ENCODE measurements at regions not wholly inside any gene's neighbourhood (a gene's known extent, or its start where the extent isn't known, plus 50 kb on each side); places are given as distances from the start of the nearest gene placed in this dataset.

GRCh38 chr16:52022980-52023379 lies 524.0 kb downstream of the TOX3 start:
- no peak for DNase-seq (ENCODE audit: low read depth, low spot score)
- ChIA-PET CTCF (no interaction called here), POLR2A (no interaction called here)
- no peaks in the 10 kb centered on the region for H3K9me3 ChIP-seq (ENCODE audit: control insufficient read depth, insufficient read depth, low read length)
- H3K27ac ChIP-seq (ENCODE audit: low read depth, low read length) = no peak overlapping the region
- no peak for TF ChIP-seq CTCF (IDR thresholded peaks at IDR 0.05; ENCODE audit: low read depth, low read length)
- H3K4me3 ChIP-seq (ENCODE audit: low read depth, low read length) = no peak overlapping the region
- H3K27me3 ChIP-seq (ENCODE audit: control insufficient read depth, insufficient read depth, low read length) = no peaks in the 10 kb centered on the region

- H3K4me3 ChIP-seq (ENCODE audit: low read depth, low read length) = no peak overlapping the region
- ChIA-PET CTCF (no interaction called here), POLR2A (no interaction called here)
- no peaks in the 10 kb centered on the region for H3K27me3 ChIP-seq (ENCODE audit: control insufficient read depth, insufficient read depth, low read length)
- H3K9me3 ChIP-seq (ENCODE audit: control insufficient read depth, insufficient read depth, low read length) = no peaks in the 10 kb centered on the region
- DNase-seq (ENCODE audit: low read depth, low spot score) = no peak
- TF ChIP-seq CTCF (IDR thresholded peaks at IDR 0.05; ENCODE audit: low read depth, low read length) = no peak
- H3K27ac ChIP-seq (ENCODE audit: low read depth, low read length) = no peak overlapping the region
Measured at GRCh38 chr16:52022177-52022576, 524.8 kb downstream of the TOX3 start.

GRCh38 chr16:52016387-52016786 lies 530.6 kb downstream of the TOX3 start:
- CTCF ChIA-PET = no interaction called here
- H3K27ac ChIP-seq (ENCODE audit: low read depth, low read length) = no peak overlapping the region
- no peaks in the 10 kb centered on the region for H3K9me3 ChIP-seq (ENCODE audit: control insufficient read depth, insufficient read depth, low read length)
- no peak for DNase-seq (ENCODE audit: low read depth, low spot score)
- no peak for TF ChIP-seq CTCF (IDR thresholded peaks at IDR 0.05; ENCODE audit: low read depth, low read length)
- H3K27me3 ChIP-seq (ENCODE audit: control insufficient read depth, insufficient read depth, low read length) = no peaks in the 10 kb centered on the region
- POLR2A ChIA-PET = no interaction called here
- H3K4me3 ChIP-seq (ENCODE audit: low read depth, low read length) = no peak overlapping the region

DNA sequence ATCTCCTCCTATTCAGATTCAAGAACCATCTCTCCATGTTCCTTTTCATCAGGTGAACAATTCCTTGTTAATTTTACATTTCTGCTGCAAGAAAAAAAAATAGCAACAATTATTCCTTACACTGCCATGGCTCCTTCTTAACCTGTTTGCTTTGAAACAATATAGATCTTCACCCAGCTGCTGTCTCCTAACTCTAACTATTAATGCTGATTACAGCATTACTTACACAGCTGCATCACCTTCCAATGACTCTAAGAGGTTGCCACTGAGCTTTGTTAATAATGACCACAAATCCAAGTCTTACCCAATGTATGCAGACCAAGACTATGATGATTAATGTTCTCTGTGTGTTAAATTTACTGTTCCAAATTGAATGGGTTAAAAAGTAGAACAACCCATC lies 541.4 kb downstream of the TOX3 start:
- ChIA-PET CTCF (no interaction called here), POLR2A (no interaction called here)
- no peaks in the 10 kb centered on the region for H3K9me3 ChIP-seq (ENCODE audit: control insufficient read depth, insufficient read depth, low read length)
- TF ChIP-seq CTCF (IDR thresholded peaks at IDR 0.05; ENCODE audit: low read depth, low read length) = no peak
- no peak for DNase-seq (ENCODE audit: low read depth, low spot score)
- no peak overlapping the region for H3K27ac ChIP-seq (ENCODE audit: low read depth, low read length)
- no peaks in the 10 kb centered on the region for H3K27me3 ChIP-seq (ENCODE audit: control insufficient read depth, insufficient read depth, low read length)
- H3K4me3 ChIP-seq (ENCODE audit: low read depth, low read length) = no peak overlapping the region

DNA sequence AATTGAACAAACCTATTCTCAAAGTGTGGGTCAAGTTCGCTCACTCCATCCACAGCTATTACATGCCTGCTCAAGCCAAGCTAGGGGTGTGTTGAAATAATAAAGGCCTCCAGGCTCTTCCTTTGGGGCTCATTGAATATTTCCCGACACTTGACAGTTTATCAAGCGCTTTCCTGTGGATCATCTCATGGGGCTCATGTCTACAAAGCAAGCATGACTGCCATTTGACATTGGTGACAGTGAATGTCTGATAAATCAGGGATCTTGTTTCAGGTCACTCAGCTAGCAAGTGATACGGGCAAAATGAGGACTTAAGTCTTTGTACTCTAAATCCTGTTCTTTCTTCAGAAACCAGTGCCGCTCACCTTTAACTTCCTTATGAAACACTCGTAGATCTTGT lies 542.6 kb downstream of the TOX3 start:
- POLR2A ChIA-PET = no interaction called here
- Histone ChIP-seq H3K27me3 (ENCODE audit: control insufficient read depth, insufficient read depth, low read length) (no peaks in the 10 kb centered on the region), H3K4me3 (ENCODE audit: low read depth, low read length) (no peak overlapping the region), H3K27ac (ENCODE audit: low read depth, low read length) (no peak overlapping the region), H3K9me3 (ENCODE audit: control insufficient read depth, insufficient read depth, low read length) (no peaks in the 10 kb centered on the region)
- DNase-seq (ENCODE audit: low read depth, low spot score) = no peak
- CTCF ChIA-PET = no interaction called here
- no peak for TF ChIP-seq CTCF (IDR thresholded peaks at IDR 0.05; ENCODE audit: low read depth, low read length)
